H1 (cell line): ENCODE measurements at regions not wholly inside any gene's neighbourhood (a gene's known extent, or its start where the extent isn't known, plus 50 kb on each side); places are given as distances from the start of the nearest gene placed in this dataset.

Experiments used
- CTCF ChIA-PET: fragments of 300-600 bp; sonication (Branson Sonifier 250); formaldehyde crosslinking; loops from one replicate; lab custom pipeline; 2021; ENCODE audit not compliant: partially characterized antibody; lab: Charles Lee
- POLR2A ChIA-PET: fragments of 300-600 bp; sonication (Branson Sonifier 250); formaldehyde crosslinking; loops from one replicate; lab custom pipeline; 2021; ENCODE audit warnings: inconsistent platforms; ENCODE audit not compliant: partially characterized antibody; lab: Charles Lee
- DNase-seq, 2 experiments: peaks; one replicate each; pipeline versions ENCODE4 v3.0.0 to v3.0.0-alpha.2; 2010 to 2022; ENCODE audit warnings: low spot score in 2 of 2, low read depth in 1 of 2, mixed read lengths in 1 of 2
- FAIRE-seq: peaks from 2 replicates; lab custom pipeline; 2011; peaks lifted over from hg19 to GRCh38; lab: Jason Lieb, UNC
- H2AFZ ChIP-seq: 2 replicates; pipeline ENCODE4 v1.8.1; 2012; ENCODE audit warnings: low read length, inconsistent platforms
- H2AK5ac ChIP-seq: 2 replicates; pipeline ENCODE4 v1.6.1; 2013; ENCODE audit warnings: low read depth, low read length
- H2BK120ac ChIP-seq: replicated peaks from 2 replicates; pipeline ENCODE3; 2013; ENCODE audit warnings: low read depth, low read length, inconsistent platforms
- H2BK12ac ChIP-seq: 2 replicates; pipeline ENCODE4 v1.6.1; 2013; ENCODE audit warnings: low read depth, low read length
- H2BK15ac ChIP-seq: 2 replicates; pipeline ENCODE4 v1.6.1; 2013; ENCODE audit warnings: low read length
- H2BK20ac ChIP-seq: 2 replicates; pipeline ENCODE4 v1.6.1; 2013; ENCODE audit warnings: low read length
- H2BK5ac ChIP-seq: 2 replicates; pipeline ENCODE4 v1.6.1; 2013; ENCODE audit warnings: low read depth, low read length
- H3K14ac ChIP-seq: 2 replicates; pipeline ENCODE4 v1.6.1; 2013; ENCODE audit warnings: inconsistent platforms; ENCODE audit not compliant: insufficient read length
- H3K18ac ChIP-seq: 2 replicates; pipeline ENCODE4 v1.6.1; 2013; ENCODE audit warnings: low read length; ENCODE audit errors: extremely low read depth
- H3K23ac ChIP-seq: 2 replicates; pipeline ENCODE4 v1.6.1; 2013; ENCODE audit warnings: inconsistent platforms; ENCODE audit not compliant: insufficient read length
- H3K23me2 ChIP-seq: 2 replicates; pipeline ENCODE4 v1.6.1; 2013; ENCODE audit warnings: low read depth, low read length
- H3K27ac ChIP-seq: 2 replicates; pipeline ENCODE4 v1.6.1; 2011; ENCODE audit warnings: low read depth, low read length, inconsistent platforms
- H3K27me3 ChIP-seq, 4 experiments: replicated peaks in 1 of 4; 1 replicate in 1 of 4; 2 replicates in 3 of 4; pipeline versions ENCODE4 v1.6.1 to v1.8.1; 2011 to 2013; ENCODE audit warnings: low read length in 3 of 4, mild to moderate bottlenecking in 3 of 4, inconsistent platforms in 2 of 4, mixed read lengths in 2 of 4, moderate library complexity in 1 of 4; ENCODE audit not compliant: control insufficient read depth in 3 of 4, insufficient read depth in 3 of 4; ENCODE audit errors: extremely low read depth in 1 of 4
- H3K36me3 ChIP-seq, 4 experiments: 2 replicates each; pipeline versions ENCODE4 v1.6.1 to v1.8.1; 2011 to 2013; ENCODE audit warnings: mild to moderate bottlenecking in 4 of 4, low read length in 3 of 4, moderate library complexity in 2 of 4, control low read depth in 1 of 4, inconsistent platforms in 1 of 4; ENCODE audit not compliant: insufficient read depth in 4 of 4, control insufficient read depth in 2 of 4
- H3K4ac ChIP-seq: replicated peaks from 2 replicates; pipeline ENCODE3; 2013; ENCODE audit warnings: low read length, low read depth, mixed read lengths, inconsistent platforms; ENCODE audit not compliant: insufficient read length
- H3K4me1 ChIP-seq, 4 experiments: replicated peaks in 1 of 4; 1 replicate in 1 of 4; 2 replicates in 3 of 4; pipeline versions ENCODE4 v1.6.1 to v1.8.1; 2011 to 2013; ENCODE audit warnings: low read length in 3 of 4, inconsistent platforms in 2 of 4, mixed read lengths in 1 of 4; ENCODE audit not compliant: insufficient read depth in 4 of 4, control insufficient read depth in 3 of 4
- H3K4me2 ChIP-seq, 2 experiments: 2 replicates each; pipeline versions ENCODE4 v1.6.1 to v1.8.1; 2011 to 2013; ENCODE audit warnings: low read depth in 2 of 2, low read length in 2 of 2, control low read depth in 1 of 2, inconsistent platforms in 1 of 2, mild to moderate bottlenecking in 1 of 2; ENCODE audit not compliant: insufficient read depth in 1 of 2
- H3K4me3 ChIP-seq, 4 experiments: fragments of 200-600, 300-600 bp in 1 of 4; sonication (generic), shearing (Covaris generic), sonication (Bioruptor Twin) in 1 of 4; 2 replicates each; pipeline versions ENCODE4 v1.5.1 to v1.8.1; 2011 to 2016; ENCODE audit warnings: low read length in 4 of 4, low read depth in 3 of 4, control low read depth in 2 of 4, inconsistent platforms in 2 of 4, mild to moderate bottlenecking in 2 of 4, mixed read lengths in 1 of 4, moderate library complexity in 1 of 4; ENCODE audit not compliant: insufficient read depth in 2 of 4; ENCODE audit errors: extremely low read depth in 1 of 4
- H3K56ac ChIP-seq: replicated peaks from 2 replicates; pipeline ENCODE3; 2013; ENCODE audit warnings: low read depth, mild to moderate bottlenecking, mixed read lengths, low read length, inconsistent platforms; ENCODE audit not compliant: insufficient read length
- H3K79me1 ChIP-seq: 2 replicates; pipeline ENCODE4 v1.6.1; 2013; ENCODE audit warnings: low read depth, low read length, control low read depth
- H3K79me2 ChIP-seq, 2 experiments: 2 replicates each; pipeline versions ENCODE4 v1.6.1 to v1.8.1; 2012 to 2013; ENCODE audit warnings: low read length in 2 of 2, mild to moderate bottlenecking in 2 of 2, inconsistent platforms in 1 of 2; ENCODE audit not compliant: insufficient read depth in 2 of 2, control insufficient read depth in 1 of 2
- H3K9ac ChIP-seq, 4 experiments: replicated peaks in 1 of 4; 1 replicate in 1 of 4; 2 replicates in 3 of 4; pipeline versions ENCODE4 v1.6.1 to v1.8.1; 2011 to 2013; ENCODE audit warnings: low read depth in 3 of 4, low read length in 3 of 4, control low read depth in 2 of 4, mild to moderate bottlenecking in 2 of 4, moderate library complexity in 2 of 4, inconsistent platforms in 1 of 4; ENCODE audit errors: extremely low read depth in 1 of 4
- H3K9me3 ChIP-seq, 2 experiments: 2 replicates each; pipeline versions ENCODE4 v1.6.1 to v1.8.1; 2012 to 2013; ENCODE audit warnings: mild to moderate bottlenecking in 2 of 2, moderate library complexity in 2 of 2, control low read depth in 1 of 2, inconsistent platforms in 1 of 2, low read depth in 1 of 2, low read length in 1 of 2, mixed read lengths in 1 of 2; ENCODE audit not compliant: insufficient read depth in 2 of 2
- H4K20me1 ChIP-seq, 2 experiments: replicated peaks in 1 of 2; 2 replicates each; pipeline versions ENCODE3 to v1.8.1; 2011 to 2013; ENCODE audit warnings: inconsistent platforms in 2 of 2, low read length in 2 of 2, mild to moderate bottlenecking in 1 of 2; ENCODE audit not compliant: insufficient read depth in 2 of 2, control insufficient read depth in 1 of 2
- H4K5ac ChIP-seq: 2 replicates; pipeline ENCODE4 v1.6.1; 2013; ENCODE audit warnings: low read length, low read depth, mixed read lengths, inconsistent platforms; ENCODE audit not compliant: insufficient read length
- H4K8ac ChIP-seq: 2 replicates; pipeline ENCODE4 v1.8.0; 2013; ENCODE audit warnings: mild to moderate bottlenecking, moderate library complexity, low read length, inconsistent platforms; ENCODE audit not compliant: insufficient read depth; ENCODE audit errors: extremely low read depth
- H4K91ac ChIP-seq: replicated peaks from 2 replicates; pipeline ENCODE3; 2013; ENCODE audit warnings: low read length, mixed read lengths, inconsistent platforms; ENCODE audit not compliant: insufficient read length
- CHD1 ChIP-seq: IDR thresholded peaks from 2 replicates; pipeline ENCODE4 v1.6.1; 2012; ENCODE audit warnings: low read depth, low read length, improper control_type of control experiment
- CHD2 ChIP-seq: IDR thresholded peaks from 2 replicates; pipeline ENCODE4 v1.6.1; 2012; ENCODE audit warnings: low read length, improper control_type of control experiment
- HDAC6 ChIP-seq: IDR thresholded peaks from one replicate; pipeline ENCODE4 v1.7.1; 2012; ENCODE audit warnings: low read depth, mild to moderate bottlenecking, inconsistent platforms, low read length, moderate library complexity
- KDM5A ChIP-seq: fragments of 200-600 bp; IDR thresholded peaks from 2 replicates; pipeline ENCODE4 v1.7.1; 2012; ENCODE audit warnings: mild to moderate bottlenecking, low read length, inconsistent platforms, mixed read lengths
- RAD21 ChIP-seq, 2 experiments: IDR thresholded peaks in 1 of 2; conservative IDR thresholded peaks in 1 of 2; 2 replicates each; pipeline ENCODE4 v1.6.1; 2011; ENCODE audit warnings: low read depth in 2 of 2, low read length in 2 of 2, improper control_type of control experiment in 1 of 2, inconsistent platforms in 1 of 2, mild to moderate bottlenecking in 1 of 2, moderate library complexity in 1 of 2
- WGBS, 2 experiments: shearing (Covaris generic) in 1 of 2; methylation state at CpG; one replicate each; pipeline versions ENCODE4 v1.1.6 to v1.1.7; 2013 to 2015; ENCODE audit warnings: low lambda C conversion rate in 2 of 2, mixed read lengths in 2 of 2, inconsistent platforms in 1 of 2, low coverage in 1 of 2, missing lambda C conversion rate in 1 of 2; ENCODE audit not compliant: insufficient replicate concordance in 2 of 2, insufficient coverage in 1 of 2, insufficient read length in 1 of 2; ENCODE audit errors: extremely low coverage in 1 of 2, missing lambda C conversion rate in 1 of 2; 5-methylcytosine and 5-hydroxymethylcytosine counted together
- TF ChIP-seq, protein P1 (sequence below): IDR thresholded peaks from 2 replicates; pipeline ENCODE4 v1.6.1; 2011; ENCODE audit warnings: low read depth, mild to moderate bottlenecking, low read length; ENCODE audit not compliant: insufficient read depth
- TF ChIP-seq, protein P2 (sequence below), 3 experiments: IDR thresholded peaks; 1 replicate in 2 of 3; 2 replicates in 1 of 3; pipeline versions ENCODE4 v1.5.1 to v1.6.1; 2011; ENCODE audit warnings: low read length in 3 of 3, mild to moderate bottlenecking in 3 of 3, inconsistent platforms in 2 of 3, low read depth in 1 of 3, moderate library complexity in 1 of 3; ENCODE audit not compliant: insufficient read depth in 1 of 3; ENCODE audit errors: control extremely low read depth in 1 of 3

GRCh38 chr11:39374963-39375698, 2084.3 kb downstream of the LRRC4C start:
- Histone ChIP-seq H2AK5ac (no peak overlapping the region), H4K91ac (no peak overlapping the region), H3K27me3 (no peaks in the 10 kb centered on the region), H2BK120ac (no peak overlapping the region), H3K56ac (no peak overlapping the region), H3K4me1 (no peaks in the 10 kb centered on the region), H3K23me2 (no peaks in the 10 kb centered on the region), H4K8ac (no peak overlapping the region), H3K4me2 (no peak overlapping the region), H3K4ac (no peak overlapping the region), H2BK20ac (no peak overlapping the region), H3K79me2 (no peaks in the 10 kb centered on the region), H4K5ac (no peak overlapping the region), H2BK5ac (no peak overlapping the region), H3K36me3 (no peaks in the 10 kb centered on the region), H3K4me3 (no peak overlapping the region), H3K18ac (no peak overlapping the region), H3K79me1 (no peaks in the 10 kb centered on the region), H3K23ac (no peak overlapping the region), H2AFZ (no peak overlapping the region), H2BK12ac (no peak overlapping the region), H3K9ac (no peak overlapping the region), H3K14ac (no peak overlapping the region), H3K9me3 (no peaks in the 10 kb centered on the region; a peak in 1 of 4 replicates), H4K20me1 (no peaks in the 10 kb centered on the region), H2BK15ac (no peak overlapping the region), H3K27ac (no peak overlapping the region)
- TF ChIP-seq KDM5A (no peak), CHD1 (no peak), CHD2 (no peak), HDAC6 (no peak), RAD21 (IDR thresholded peaks at IDR 0.05 in 1 of 2, conservative IDR thresholded peaks at IDR 0.05 in 1 of 2; ENCODE audit: low read depth in 2 of 2, low read length in 2 of 2) (peak; percentile 46 to 50)
- TF ChIP-seq, protein P1, sequence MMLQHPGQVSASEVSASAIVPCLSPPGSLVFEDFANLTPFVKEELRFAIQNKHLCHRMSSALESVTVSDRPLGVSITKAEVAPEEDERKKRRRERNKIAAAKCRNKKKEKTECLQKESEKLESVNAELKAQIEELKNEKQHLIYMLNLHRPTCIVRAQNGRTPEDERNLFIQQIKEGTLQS, result no peak
- TF ChIP-seq, protein P2, sequence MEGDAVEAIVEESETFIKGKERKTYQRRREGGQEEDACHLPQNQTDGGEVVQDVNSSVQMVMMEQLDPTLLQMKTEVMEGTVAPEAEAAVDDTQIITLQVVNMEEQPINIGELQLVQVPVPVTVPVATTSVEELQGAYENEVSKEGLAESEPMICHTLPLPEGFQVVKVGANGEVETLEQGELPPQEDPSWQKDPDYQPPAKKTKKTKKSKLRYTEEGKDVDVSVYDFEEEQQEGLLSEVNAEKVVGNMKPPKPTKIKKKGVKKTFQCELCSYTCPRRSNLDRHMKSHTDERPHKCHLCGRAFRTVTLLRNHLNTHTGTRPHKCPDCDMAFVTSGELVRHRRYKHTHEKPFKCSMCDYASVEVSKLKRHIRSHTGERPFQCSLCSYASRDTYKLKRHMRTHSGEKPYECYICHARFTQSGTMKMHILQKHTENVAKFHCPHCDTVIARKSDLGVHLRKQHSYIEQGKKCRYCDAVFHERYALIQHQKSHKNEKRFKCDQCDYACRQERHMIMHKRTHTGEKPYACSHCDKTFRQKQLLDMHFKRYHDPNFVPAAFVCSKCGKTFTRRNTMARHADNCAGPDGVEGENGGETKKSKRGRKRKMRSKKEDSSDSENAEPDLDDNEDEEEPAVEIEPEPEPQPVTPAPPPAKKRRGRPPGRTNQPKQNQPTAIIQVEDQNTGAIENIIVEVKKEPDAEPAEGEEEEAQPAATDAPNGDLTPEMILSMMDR (IDR thresholded peaks at IDR 0.05; ENCODE audit: control extremely low read depth in 1 of 3, insufficient read depth in 1 of 3, low read depth in 1 of 3, low read length in 3 of 3), result peak in 2 of 3 experiments; percentile 11 to 56; a peak in 2 of 4 replicates
- 76% methylated on average over 8 of the region's 8 CpGs; no CpG with 5 or more reads in 1 of the 2 experiments for WGBS, 2 experiments
- FAIRE-seq (peak; percentile 52), DNase-seq (no peak)
- POLR2A ChIA-PET, result no interaction called here
- CTCF ChIA-PET, result interaction anchor here (0.6 to 2.2 kb wide), 13 partner anchors 9 to 1959 kb away, joined by 3 to 5 read pairs (median 4); no protein-coding TSS in a partner anchor
